T-cell (primary cell): ENCODE measurements at regions not wholly inside any gene's neighbourhood (a gene's known extent, or its start where the extent isn't known, plus 50 kb on each side); places are given as distances from the start of the nearest gene placed in this dataset.
A peak's percentile ranks its signal among the peaks of the same experiment; 100 is the strongest.

Experiments used
- ATAC-seq, 4 experiments: fragments of 200-7000 bp in 3 of 4; fragments of 150-1000 bp in 1 of 4; cut with Tn5 transposase; replicated peaks in 1 of 4; 1 replicate in 3 of 4; 2 replicates in 1 of 4; pipeline ENCODE4 v1.10.0; 2021; ENCODE audit warnings: moderate library complexity in 3 of 4, mild to moderate bottlenecking in 2 of 4, moderate number of reproducible peaks in 1 of 4
- CTCF ChIA-PET, 2 donors: fragments of 300-600 bp; sonication (Branson Sonifier 250); formaldehyde crosslinking; loops; one replicate each; lab custom pipeline; 2022; ENCODE audit warnings: antibody characterized with exemption in 2 of 2; lab: Charles Lee
- POLR2A ChIA-PET, 2 donors: fragments of 300-600 bp; sonication (Branson Sonifier 250); formaldehyde crosslinking; loops; one replicate each; lab custom pipeline; 2022; ENCODE audit warnings: antibody characterized with exemption in 2 of 2; lab: Charles Lee
- DNase-seq, 35 experiments: peaks; one replicate each; pipeline versions ENCODE4 v3.0.0 to v3.0.0-alpha.2; 2013 to 2023
- H3K27ac ChIP-seq: one replicate; pipeline ENCODE4 v1.5.1; 2013; ENCODE audit warnings: low read length
- H3K27me3 ChIP-seq, 2 experiments: replicated peaks in 1 of 2; 1 replicate in 1 of 2; 2 replicates in 1 of 2; pipeline versions ENCODE4 v1.6.1 to v1.7.0; 2013; ENCODE audit warnings: low read length in 1 of 2, mixed read lengths in 1 of 2; ENCODE audit not compliant: control insufficient read depth in 2 of 2, insufficient read depth in 2 of 2; ENCODE audit errors: extremely low read depth in 1 of 2
- H3K36me3 ChIP-seq, 2 donors: 1 replicate in 1 of 2; 2 replicates in 1 of 2; pipeline versions ENCODE4 v1.6.1 to v1.7.0; 2013; ENCODE audit warnings: low read length in 1 of 2; ENCODE audit not compliant: control insufficient read depth in 2 of 2, insufficient read depth in 1 of 2; ENCODE audit errors: extremely low read depth in 1 of 2
- H3K4me1 ChIP-seq, 2 experiments: 1 replicate in 1 of 2; 2 replicates in 1 of 2; pipeline versions ENCODE4 v1.6.1 to v1.7.0; 2013; ENCODE audit warnings: low read length in 2 of 2, mixed read lengths in 1 of 2; ENCODE audit not compliant: insufficient read depth in 2 of 2, control insufficient read depth in 1 of 2; ENCODE audit errors: extremely low read depth in 1 of 2
- H3K4me3 ChIP-seq, 2 donors: 1 replicate in 1 of 2; 2 replicates in 1 of 2; pipeline versions ENCODE4 v1.5.1 to v1.7.0; 2013; ENCODE audit warnings: mild to moderate bottlenecking in 2 of 2, low read length in 1 of 2, moderate library complexity in 1 of 2; ENCODE audit not compliant: control insufficient read depth in 1 of 2; ENCODE audit errors: extremely low read depth in 1 of 2
- H3K9me3 ChIP-seq: 2 replicates; pipeline ENCODE4 v1.7.0; 2013
- H3K27ac Mint-ChIP-seq, 2 donors: one replicate each; pipeline ENCODE4 v1.8.0; 2020 to 2021; ENCODE audit warnings: mild to moderate bottlenecking in 2 of 2, mixed read lengths in 2 of 2
- H3K27me3 Mint-ChIP-seq, 2 donors: one replicate each; pipeline ENCODE4 v1.8.0; 2021 to 2022; ENCODE audit warnings: mixed read lengths in 2 of 2
- H3K36me3 Mint-ChIP-seq: one replicate; pipeline ENCODE4 v1.8.0; 2021; ENCODE audit warnings: mixed read lengths
- H3K4me1 Mint-ChIP-seq, 3 donors: one replicate each; pipeline ENCODE4 v1.8.0; 2020 to 2022; ENCODE audit warnings: mixed read lengths in 3 of 3, mild to moderate bottlenecking in 1 of 3
- H3K4me3 Mint-ChIP-seq, 3 donors: one replicate each; pipeline ENCODE4 v1.8.0; 2020 to 2022; ENCODE audit warnings: mild to moderate bottlenecking in 3 of 3, mixed read lengths in 3 of 3, moderate library complexity in 3 of 3
- H3K9me3 Mint-ChIP-seq, 3 donors: one replicate each; pipeline ENCODE4 v1.8.0; 2020 to 2022; ENCODE audit warnings: mixed read lengths in 3 of 3
- WGBS: methylation state at CpG from one replicate; pipeline ENCODE4 v1.1.5; 2013; ENCODE audit warnings: missing lambda C conversion rate; ENCODE audit not compliant: insufficient coverage; 5-methylcytosine and 5-hydroxymethylcytosine counted together

DNA sequence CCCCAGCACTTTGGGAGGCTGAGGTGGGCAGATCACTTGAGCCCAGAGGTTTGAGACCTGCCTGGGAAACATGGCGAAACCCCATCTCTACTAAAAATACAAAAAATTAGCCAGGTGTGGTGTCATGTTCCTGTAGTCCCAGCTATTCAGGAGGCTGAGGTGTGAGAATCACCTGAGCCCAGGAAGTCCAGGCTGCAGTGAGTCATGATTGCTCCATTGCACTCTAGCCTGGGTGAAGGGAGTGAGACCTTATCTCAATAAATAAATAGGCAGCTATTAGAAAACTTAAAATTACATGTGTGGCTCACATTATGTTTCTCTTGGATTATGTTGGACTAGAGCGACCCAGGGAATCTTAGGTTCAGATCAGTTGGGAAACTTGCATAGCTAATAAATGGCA, 69.7 kb downstream of the RPLP1 start:
- Mint-ChIP-seq H3K4me1 (no peaks in the 10 kb centered on the region), H3K27me3 (peaks cover 3 to 4% of the 10 kb centered on the region in 2 donors), H3K27ac (no peak overlapping the region), H3K36me3 (no peaks in the 10 kb centered on the region), H3K9me3 (no peaks in the 10 kb centered on the region), H3K4me3 (no peak overlapping the region)
- H3K27ac ChIP-seq: no peak overlapping the region
- no peaks in the 10 kb centered on the region for H3K36me3 ChIP-seq
- no CpG with 5 or more reads among the region's 2 CpGs for WGBS
- ATAC-seq: no peak
- no peak for DNase-seq
- no peaks in the 10 kb centered on the region for H3K4me1 ChIP-seq
- peaks cover 0 to 4% of the 10 kb centered on the region in 2 experiments for H3K27me3 ChIP-seq
- H3K4me3 ChIP-seq: no peak overlapping the region
- POLR2A ChIA-PET: no interaction called here
- CTCF ChIA-PET: interaction anchor here in 1 of 2 donors (0.6 to 0.7 kb wide), 2 partner anchors 508 to 941 kb away, joined by 3 to 4 read pairs; no protein-coding TSS in a partner anchor
- H3K9me3 ChIP-seq: no peaks in the 10 kb centered on the region

GRCh38 chr15:69523010-69524001, 70.7 kb downstream of the RPLP1 start:
- CTCF ChIA-PET: interaction anchor here in 1 of 2 donors (0.6 to 1.0 kb wide), 2 partner anchors 940 to 944 kb away, joined by 4 to 5 read pairs; no protein-coding TSS in a partner anchor
- POLR2A ChIA-PET: no interaction called here
- Mint-ChIP-seq H3K9me3 (no peaks in the 10 kb centered on the region), H3K27me3 (peaks cover 3 to 4% of the 10 kb centered on the region in 2 donors), H3K4me3 (no peak overlapping the region), H3K36me3 (no peaks in the 10 kb centered on the region), H3K27ac (no peak overlapping the region), H3K4me1 (no peaks in the 10 kb centered on the region)
- Histone ChIP-seq H3K4me3 (no peak overlapping the region), H3K36me3 (no peaks in the 10 kb centered on the region), H3K27me3 (no peaks in the 10 kb centered on the region), H3K4me1 (no peaks in the 10 kb centered on the region), H3K27ac (no peak overlapping the region), H3K9me3 (no peaks in the 10 kb centered on the region)
- ATAC-seq (peak in 2 of 4 experiments; percentile 34 to 46), DNase-seq (peak; percentile 8 to 71 (median 47))
- no CpG with 5 or more reads among the region's 5 CpGs for WGBS

GRCh38 chr15:69524296-69524695, 71.7 kb downstream of the RPLP1 start:
- WGBS: 83% methylated on average over 5 of the region's 6 CpGs
- Histone ChIP-seq H3K27me3 (no peaks in the 10 kb centered on the region), H3K9me3 (no peaks in the 10 kb centered on the region), H3K27ac (no peak overlapping the region), H3K4me3 (no peak overlapping the region), H3K4me1 (no peaks in the 10 kb centered on the region), H3K36me3 (no peaks in the 10 kb centered on the region)
- Mint-ChIP-seq H3K36me3 (no peaks in the 10 kb centered on the region), H3K4me1 (no peaks in the 10 kb centered on the region), H3K27me3 (peaks cover 3 to 4% of the 10 kb centered on the region in 2 donors), H3K9me3 (no peaks in the 10 kb centered on the region), H3K27ac (no peak overlapping the region), H3K4me3 (no peak overlapping the region)
- no peak for ATAC-seq
- ChIA-PET POLR2A (interaction anchor here in 1 of 2 donors (0.6 kb wide), 1 partner anchor 107 kb away, joined by 3 read pairs; no protein-coding TSS in a partner anchor), CTCF (interaction anchor here in 1 of 2 donors (1.0 kb wide), 1 partner anchor 943 kb away, joined by 5 read pairs; no protein-coding TSS in a partner anchor)
- DNase-seq: no peak

DNA sequence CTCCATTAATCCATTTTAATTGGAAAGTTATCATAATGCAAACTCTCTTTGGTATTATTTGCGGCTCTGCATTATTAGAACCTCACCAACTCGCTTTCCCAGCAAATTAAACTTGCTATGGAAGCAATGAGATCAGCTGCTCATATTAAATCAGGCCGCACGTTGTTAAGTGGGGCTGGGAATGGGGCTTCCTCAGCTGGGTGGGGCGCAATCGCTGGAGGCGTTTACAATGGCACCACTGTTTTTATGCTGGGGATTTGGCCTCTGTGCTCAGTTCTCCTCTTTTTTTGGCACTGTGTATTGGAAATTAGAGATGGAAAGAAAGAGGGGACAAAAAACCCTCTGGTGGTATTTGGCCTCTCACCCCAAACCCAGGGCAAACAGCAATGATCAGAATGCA, 72.2 kb downstream of the RPLP1 start:
- Histone ChIP-seq H3K27ac (no peak overlapping the region), H3K4me1 (no peaks in the 10 kb centered on the region), H3K4me3 (no peak overlapping the region), H3K27me3 (no peaks in the 10 kb centered on the region), H3K9me3 (no peaks in the 10 kb centered on the region), H3K36me3 (no peaks in the 10 kb centered on the region)
- no peak overlapping the region for H3K27ac Mint-ChIP-seq
- H3K4me3 Mint-ChIP-seq: no peak overlapping the region
- DNase-seq (no peak), ATAC-seq (no peak)
- no CpG with 5 or more reads among the region's 7 CpGs for WGBS
- no peaks in the 10 kb centered on the region for H3K9me3 Mint-ChIP-seq
- no peaks in the 10 kb centered on the region for H3K36me3 Mint-ChIP-seq
- H3K27me3 Mint-ChIP-seq: peaks cover 2 to 3% of the 10 kb centered on the region in 2 donors
- CTCF ChIA-PET: no interaction called here
- no peaks in the 10 kb centered on the region for H3K4me1 Mint-ChIP-seq
- POLR2A ChIA-PET: no interaction called here

GRCh38 chr15:69525543-69525942, 72.9 kb downstream of the RPLP1 start:
- CTCF ChIA-PET: interaction anchor here in 1 of 2 donors (0.6 kb wide), 1 partner anchor 23 kb away, joined by 4 read pairs; no protein-coding TSS in a partner anchor

GRCh38 chr15:69526081-69527061, 73.8 kb downstream of the RPLP1 start:
- Mint-ChIP-seq H3K36me3 (no peaks in the 10 kb centered on the region), H3K27me3 (no peaks in the 10 kb centered on the region), H3K4me3 (no peak overlapping the region), H3K9me3 (no peaks in the 10 kb centered on the region), H3K4me1 (no peaks in the 10 kb centered on the region), H3K27ac (no peak overlapping the region)
- ChIA-PET CTCF (interaction anchor here in 1 of 2 donors (0.7 kb wide), 1 partner anchor 173 kb away, joined by 3 read pairs; no protein-coding TSS in a partner anchor), POLR2A (no interaction called here)
- DNase-seq (no peak), ATAC-seq (no peak)
- 72% methylated on average over 10 of the region's 17 CpGs for WGBS
- no peaks in the 10 kb centered on the region for H3K4me1 ChIP-seq
- peaks cover 0 to under 1% of the 10 kb centered on the region in 2 experiments for H3K27me3 ChIP-seq
- H3K4me3 ChIP-seq: no peak overlapping the region
- no peaks in the 10 kb centered on the region for H3K36me3 ChIP-seq
- H3K9me3 ChIP-seq: no peaks in the 10 kb centered on the region
- no peak overlapping the region for H3K27ac ChIP-seq

More at GRCh38 chr15:69525543-69525942, 72.9 kb downstream of the RPLP1 start:
- WGBS: no CpG with 5 or more reads among the region's 6 CpGs
- no peaks in the 10 kb centered on the region for H3K27me3 Mint-ChIP-seq
- H3K9me3 Mint-ChIP-seq: no peaks in the 10 kb centered on the region
- no peaks in the 10 kb centered on the region for H3K9me3 ChIP-seq
- H3K36me3 ChIP-seq: no peaks in the 10 kb centered on the region
- H3K27me3 ChIP-seq: no peaks in the 10 kb centered on the region
- no peaks in the 10 kb centered on the region for H3K36me3 Mint-ChIP-seq
- no peaks in the 10 kb centered on the region for H3K4me1 Mint-ChIP-seq
- no peak overlapping the region for H3K4me3 ChIP-seq
- H3K27ac ChIP-seq: no peak overlapping the region
- no peak overlapping the region for H3K27ac Mint-ChIP-seq
- H3K4me3 Mint-ChIP-seq: no peak overlapping the region
- no peak for DNase-seq
- no peaks in the 10 kb centered on the region for H3K4me1 ChIP-seq
- ATAC-seq: no peak
- POLR2A ChIA-PET: no interaction called here
